ENCODE measurements at regions not wholly inside any gene's neighbourhood (a gene's known extent, or its start where the extent isn't known, plus 50 kb on each side); places are given as distances from the start of the nearest gene placed in this dataset.

DNA sequence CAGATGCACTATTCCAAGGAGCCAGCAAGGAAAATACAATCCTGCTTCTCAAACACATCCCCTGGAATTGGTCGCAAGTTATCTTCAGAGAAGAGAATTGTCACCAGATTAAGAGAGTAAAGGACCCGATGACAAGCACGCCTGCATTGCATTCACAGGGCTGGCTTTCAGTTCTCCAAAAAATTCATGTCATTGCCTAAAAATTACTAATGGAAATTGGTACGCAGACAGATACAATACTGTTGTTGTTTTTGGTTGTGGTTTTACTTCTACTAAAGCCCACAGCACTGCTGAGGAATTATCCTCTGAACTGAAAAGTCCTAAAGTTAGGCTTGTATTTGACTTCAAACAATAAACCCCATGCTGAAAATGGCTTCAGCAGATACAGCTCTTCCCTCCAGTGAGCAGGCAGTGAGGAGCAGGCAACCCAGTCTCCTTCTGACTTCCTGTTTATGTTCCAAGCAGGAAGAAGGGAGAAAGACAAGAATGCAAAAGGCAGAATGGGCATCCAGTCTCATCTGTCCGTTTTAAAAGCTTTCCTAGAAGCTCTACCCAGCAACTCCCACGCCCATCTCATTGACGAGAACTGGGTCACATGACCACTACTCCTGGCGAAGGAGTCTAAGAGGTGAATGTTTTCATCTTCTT, 80.6 kb upstream of the ZNF366 start (continued):
- TF ChIP-seq ZBTB5 (IDR thresholded peaks at IDR 0.05): no peak
- no peak for TF ChIP-seq CTCF (IDR thresholded peaks at IDR 0.05 in 2 of 3, conservative IDR thresholded peaks at IDR 0.05 in 1 of 3; ENCODE audit: insufficient read depth in 2 of 3, low read depth in 1 of 3, low read length in 3 of 3)
- TF ChIP-seq MYNN (IDR thresholded peaks at IDR 0.05): no peak
- TF ChIP-seq MYNN (CRISPR knock-in tag; IDR thresholded peaks at IDR 0.05): no peak
- no peak for TF ChIP-seq POU5F1 (IDR thresholded peaks at IDR 0.05; ENCODE audit: borderline replicate concordance, low read depth, low read length, partially characterized antibody)
- no peak for TF ChIP-seq PTRF (tag; IDR thresholded peaks at IDR 0.05)
- TF ChIP-seq STAT5A (IDR thresholded peaks at IDR 0.05; ENCODE audit: borderline replicate concordance, low read length): no peak
- no peak for TF ChIP-seq KAT7 (CRISPR knock-in tag; IDR thresholded peaks at IDR 0.05; ENCODE audit: borderline replicate concordance)
- no peak for TF ChIP-seq FOXJ2 (tag; IDR thresholded peaks at IDR 0.05)
- no peak for TF ChIP-seq PURB (CRISPR knock-in tag; IDR thresholded peaks at IDR 0.05; ENCODE audit: low read depth)
- TF ChIP-seq USF2 (CRISPR knock-in tag; IDR thresholded peaks at IDR 0.05): peak; percentile 87
- no peak for TF ChIP-seq ZC3H4 (CRISPR knock-in tag; IDR thresholded peaks at IDR 0.05; ENCODE audit: borderline replicate concordance)
- no peak for TF ChIP-seq KLF13 (tag; IDR thresholded peaks at IDR 0.05; ENCODE audit: borderline replicate concordance, low read depth)
- TF ChIP-seq SREBF2 (CRISPR knock-in tag; IDR thresholded peaks at IDR 0.05): no peak
- no peak for TF ChIP-seq CEBPB (tag; IDR thresholded peaks at IDR 0.05)
- peak; percentile 40; the same call in 1 of the 2 replicates for TF ChIP-seq ZNF79 (CRISPR knock-in tag; IDR thresholded peaks at IDR 0.05; ENCODE audit: low read depth)
- no peak for TF ChIP-seq HOXB6 (CRISPR knock-in tag; IDR thresholded peaks at IDR 0.05; ENCODE audit: borderline replicate concordance)
- TF ChIP-seq, protein P1, sequence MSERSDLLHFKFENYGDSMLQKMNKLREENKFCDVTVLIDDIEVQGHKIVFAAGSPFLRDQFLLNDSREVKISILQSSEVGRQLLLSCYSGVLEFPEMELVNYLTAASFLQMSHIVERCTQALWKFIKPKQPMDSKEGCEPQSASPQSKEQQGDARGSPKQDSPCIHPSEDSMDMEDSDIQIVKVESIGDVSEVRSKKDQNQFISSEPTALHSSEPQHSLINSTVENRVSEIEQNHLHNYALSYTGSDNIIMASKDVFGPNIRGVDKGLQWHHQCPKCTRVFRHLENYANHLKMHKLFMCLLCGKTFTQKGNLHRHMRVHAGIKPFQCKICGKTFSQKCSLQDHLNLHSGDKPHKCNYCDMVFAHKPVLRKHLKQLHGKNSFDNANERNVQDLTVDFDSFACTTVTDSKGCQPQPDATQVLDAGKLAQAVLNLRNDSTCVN (CRISPR knock-in tag; IDR thresholded peaks at IDR 0.05): 0 out of 2 replicates have a peak, but pooled peaks have one; percentile 29
- TF ChIP-seq EP400 (IDR thresholded peaks at IDR 0.05): no peak
- no peak for TF ChIP-seq SMARCC2 (IDR thresholded peaks at IDR 0.05; ENCODE audit: low read depth)
- TF ChIP-seq NR2F6 (CRISPR knock-in tag; IDR thresholded peaks at IDR 0.05): no peak
- no peak for TF ChIP-seq ZNF124 (CRISPR knock-in tag; IDR thresholded peaks at IDR 0.05)
- TF ChIP-seq CHD4 (IDR thresholded peaks at IDR 0.05; ENCODE audit: insufficient read depth, insufficient replicate concordance, low read depth, low read length, poor library complexity, severe bottlenecking): no peak
- TF ChIP-seq ZNF41 (CRISPR knock-in tag; conservative IDR thresholded peaks at IDR 0.05): peak; percentile 52; the same call in 1 of the 2 replicates
